NCI-H2029 (cell line): ENCODE measurements at regions not wholly inside any gene's neighbourhood (a gene's known extent, or its start where the extent isn't known, plus 50 kb on each side); places are given as distances from the start of the nearest gene placed in this dataset.
A peak's percentile ranks its signal among the peaks of the same experiment; 100 is the strongest.

Source experiments
- DNase-seq: peaks from one replicate; lab custom pipeline; 2025; lab: John Stamatoyannopoulos, UW

GRCh38 chr17:34420254-34420766 lies 57.3 kb upstream of the CCL1 start:
- DNase-seq, result peak; percentile 31

- no peak for DNase-seq
Measured at GRCh38 chr17:34416116-34416515, 53.1 kb upstream of the CCL1 start.

- DNase-seq, result no peak
Measured at GRCh38 chr17:34414339-34414738, 51.3 kb upstream of the CCL1 start.

- no peak for DNase-seq
Measured at GRCh38 chr17:34413443-34414119, 50.5 kb upstream of the CCL1 start.

GRCh38 chr17:34412965-34413441 lies 50.0 kb upstream of the CCL1 start:
- no peak for DNase-seq
